Nephron (organoid): ENCODE measurements at regions not wholly inside any gene's neighbourhood (a gene's known extent, or its start where the extent isn't known, plus 50 kb on each side); places are given as distances from the start of the nearest gene placed in this dataset.

Experiments used
- H3K27ac Mint-ChIP-seq, 3 experiments: 2 replicates each; pipeline ENCODE4 v1.8.0; 2020; ENCODE audit warnings: mixed read lengths in 3 of 3, mild to moderate bottlenecking in 2 of 3, moderate library complexity in 1 of 3
- H3K27me3 Mint-ChIP-seq: 2 replicates; pipeline ENCODE4 v1.8.0; 2021; ENCODE audit warnings: low read depth, mild to moderate bottlenecking, moderate library complexity, mixed read lengths
- H3K36me3 Mint-ChIP-seq: 2 replicates; pipeline ENCODE4 v1.8.0; 2020; ENCODE audit warnings: low read depth, mixed read lengths
- H3K4me1 Mint-ChIP-seq: 2 replicates; pipeline ENCODE4 v1.8.0; 2020; ENCODE audit warnings: mixed read lengths
- H3K4me3 Mint-ChIP-seq, 3 experiments: 2 replicates each; pipeline ENCODE4 v1.8.0; 2020; ENCODE audit warnings: mild to moderate bottlenecking in 3 of 3, mixed read lengths in 3 of 3, moderate library complexity in 2 of 3
- H3K9me3 Mint-ChIP-seq: 2 replicates; pipeline ENCODE4 v1.8.0; 2020; ENCODE audit warnings: mixed read lengths
- CTCF ChIP-seq, 3 experiments: fragments of 200-600 bp; sonication (generic); IDR thresholded peaks; one replicate each; pipeline ENCODE4 v1.5.0; 2021; ENCODE audit warnings: antibody characterized with exemption in 3 of 3; ENCODE audit not compliant: unreplicated experiment in 3 of 3

GRCh38 chr2:154637456-154637855 lies 61.0 kb upstream of the KCNJ3 start:
- Mint-ChIP-seq H3K9me3 (no peaks in the 10 kb centered on the region), H3K4me1 (peaks cover 4% of the 10 kb centered on the region), H3K27ac (no peak overlapping the region), H3K36me3 (no peaks in the 10 kb centered on the region), H3K4me3 (no peak overlapping the region), H3K27me3 (no peaks in the 10 kb centered on the region)
- no peak for TF ChIP-seq CTCF (IDR thresholded peaks at IDR 0.05; ENCODE audit: unreplicated experiment in 3 of 3)

DNA sequence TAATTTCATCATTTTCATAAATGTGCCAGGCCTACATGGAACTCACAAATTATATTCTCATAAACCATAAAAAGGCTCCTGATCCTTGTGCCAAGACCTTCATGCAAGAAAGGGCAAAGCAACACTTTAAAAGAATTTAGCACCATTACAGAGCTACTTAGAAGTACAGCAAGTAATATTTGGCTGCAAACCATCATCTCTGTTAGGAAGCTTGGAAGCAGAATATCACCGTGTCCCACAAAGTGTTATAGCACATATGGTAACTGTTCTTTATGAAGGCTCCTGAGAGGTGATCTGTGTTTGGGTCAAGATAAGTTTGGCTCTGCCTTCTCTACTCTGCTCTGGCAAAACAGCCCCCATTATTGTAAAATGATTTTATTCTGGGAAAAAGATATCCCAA lies 59.7 kb upstream of the KCNJ3 start:
- TF ChIP-seq CTCF (IDR thresholded peaks at IDR 0.05; ENCODE audit: unreplicated experiment in 3 of 3): no peak
- Mint-ChIP-seq H3K4me1 (peaks cover 4% of the 10 kb centered on the region), H3K4me3 (no peak overlapping the region), H3K36me3 (no peaks in the 10 kb centered on the region), H3K27me3 (no peaks in the 10 kb centered on the region), H3K9me3 (no peaks in the 10 kb centered on the region), H3K27ac (no peak overlapping the region)

GRCh38 chr2:154640000-154640399 lies 58.5 kb upstream of the KCNJ3 start:
- H3K27ac Mint-ChIP-seq: no peak overlapping the region
- TF ChIP-seq CTCF (IDR thresholded peaks at IDR 0.05; ENCODE audit: unreplicated experiment in 3 of 3): no peak
- H3K4me3 Mint-ChIP-seq: no peak overlapping the region
- H3K9me3 Mint-ChIP-seq: no peaks in the 10 kb centered on the region
- no peaks in the 10 kb centered on the region for H3K27me3 Mint-ChIP-seq
- no peaks in the 10 kb centered on the region for H3K36me3 Mint-ChIP-seq
- peaks cover 4% of the 10 kb centered on the region for H3K4me1 Mint-ChIP-seq
